ENCODE measurements at regions not wholly inside any gene's neighbourhood (a gene's known extent, or its start where the extent isn't known, plus 50 kb on each side); places are given as distances from the start of the nearest gene placed in this dataset.

GRCh38 chr2:122070241-122070731, 314.8 kb downstream of the TSN start (continued):
- no peak for TF ChIP-seq ZNF318 (IDR thresholded peaks at IDR 0.05; ENCODE audit: borderline replicate concordance in 1 of 2, low read depth in 1 of 2)
- TF ChIP-seq CTBP1 (IDR thresholded peaks at IDR 0.05; ENCODE audit: borderline replicate concordance): no peak
- TF ChIP-seq CHCHD3 (CRISPR knock-in tag; IDR thresholded peaks at IDR 0.05): no peak
